ENCODE measurements at regions not wholly inside any gene's neighbourhood (a gene's known extent, or its start where the extent isn't known, plus 50 kb on each side); places are given as distances from the start of the nearest gene placed in this dataset.
"Not testable (repeated sequence)": the region's sequence is repeated elsewhere in the genome, so short reads cannot be mapped to it uniquely, and the experiment has no call there.

- FAIRE-seq: not testable (repeated sequence)
These were observed 164.4 kb upstream of the AJAP1 start for GRCh38 chr1:4489992-4490391.

GRCh38 chr1:4494027-4494426 is 160.4 kb upstream of the AJAP1 start:
- FAIRE-seq: no peak
- DNase-seq (ENCODE audit: low spot score in 2 of 2): no peak

More at GRCh38 chr1:4489992-4490391, 164.4 kb upstream of the AJAP1 start:
- not testable (repeated sequence) for DNase-seq (ENCODE audit: low spot score in 2 of 2)

GRCh38 chr1:4494558-4494957 is 159.9 kb upstream of the AJAP1 start:
- FAIRE-seq (no peak), DNase-seq (ENCODE audit: low spot score in 2 of 2) (no peak)

GRCh38 chr1:4495809-4496208 is 158.6 kb upstream of the AJAP1 start:
- DNase-seq (ENCODE audit: low spot score in 2 of 2) (no peak), FAIRE-seq (no peak)

GRCh38 chr1:4500441-4500840 is 154.0 kb upstream of the AJAP1 start:
- no peak for FAIRE-seq

GRCh38 chr1:4506591-4506990 is 147.8 kb upstream of the AJAP1 start:
- DNase-seq (ENCODE audit: low spot score in 2 of 2) (no peak), FAIRE-seq (no peak)

More at GRCh38 chr1:4500441-4500840, 154.0 kb upstream of the AJAP1 start:
- DNase-seq (ENCODE audit: low spot score in 2 of 2): no peak

- FAIRE-seq: no peak
- no peak for DNase-seq (ENCODE audit: low spot score in 2 of 2)
These were observed 145.2 kb upstream of the AJAP1 start for GRCh38 chr1:4509206-4509605.

- FAIRE-seq: no peak
- DNase-seq (ENCODE audit: low spot score in 2 of 2): no peak
These were observed 144.1 kb upstream of the AJAP1 start for GRCh38 chr1:4510276-4510691.

GRCh38 chr1:4511374-4511773 is 143.0 kb upstream of the AJAP1 start:
- DNase-seq (ENCODE audit: low spot score in 2 of 2): no peak
- FAIRE-seq: no peak

- FAIRE-seq (no peak), DNase-seq (ENCODE audit: low spot score in 2 of 2) (peak in 1 of 2 donors; percentile 45)
These were observed 141.8 kb upstream of the AJAP1 start for GRCh38 chr1:4512636-4513035.

- FAIRE-seq: no peak
- DNase-seq (ENCODE audit: low spot score in 2 of 2): no peak
These were observed 140.7 kb upstream of the AJAP1 start for GRCh38 chr1:4513685-4514084.

- FAIRE-seq: no peak
- no peak for DNase-seq (ENCODE audit: low spot score in 2 of 2)
These were observed 138.6 kb upstream of the AJAP1 start for GRCh38 chr1:4515727-4516289.

GRCh38 chr1:4516596-4516995 is 137.8 kb upstream of the AJAP1 start:
- FAIRE-seq (no peak), DNase-seq (ENCODE audit: low spot score in 2 of 2) (no peak)

- FAIRE-seq (no peak), DNase-seq (ENCODE audit: low spot score in 2 of 2) (no peak)
These were observed 137.0 kb upstream of the AJAP1 start for GRCh38 chr1:4517186-4517954.

GRCh38 chr1:4518621-4519020 is 135.8 kb upstream of the AJAP1 start:
- FAIRE-seq (no peak), DNase-seq (ENCODE audit: low spot score in 2 of 2) (no peak)

- no peak for FAIRE-seq
- no peak for DNase-seq (ENCODE audit: low spot score in 2 of 2)
These were observed 134.5 kb upstream of the AJAP1 start for GRCh38 chr1:4519954-4520353.

GRCh38 chr1:4523551-4523950 is 130.9 kb upstream of the AJAP1 start:
- no peak for DNase-seq (ENCODE audit: low spot score in 2 of 2)
- FAIRE-seq: no peak

- FAIRE-seq (no peak), DNase-seq (ENCODE audit: low spot score in 2 of 2) (no peak)
These were observed 127.7 kb upstream of the AJAP1 start for GRCh38 chr1:4526747-4527146.

- peak in 1 of 2 donors; percentile 38 for DNase-seq (ENCODE audit: low spot score in 2 of 2)
- no peak for FAIRE-seq
These were observed 126.6 kb upstream of the AJAP1 start for GRCh38 chr1:4527819-4528218.

GRCh38 chr1:4528590-4528989 is 125.8 kb upstream of the AJAP1 start:
- no peak for DNase-seq (ENCODE audit: low spot score in 2 of 2)

GRCh38 chr1:4529446-4530165 is 124.8 kb upstream of the AJAP1 start:
- DNase-seq (ENCODE audit: low spot score in 2 of 2): no peak
- FAIRE-seq: no peak

More at GRCh38 chr1:4528590-4528989, 125.8 kb upstream of the AJAP1 start:
- no peak for FAIRE-seq
